ENCODE measurements at regions not wholly inside any gene's neighbourhood (a gene's known extent, or its start where the extent isn't known, plus 50 kb on each side); places are given as distances from the start of the nearest gene placed in this dataset.
A peak's percentile ranks its signal among the peaks of the same experiment; 100 is the strongest.

DNA sequence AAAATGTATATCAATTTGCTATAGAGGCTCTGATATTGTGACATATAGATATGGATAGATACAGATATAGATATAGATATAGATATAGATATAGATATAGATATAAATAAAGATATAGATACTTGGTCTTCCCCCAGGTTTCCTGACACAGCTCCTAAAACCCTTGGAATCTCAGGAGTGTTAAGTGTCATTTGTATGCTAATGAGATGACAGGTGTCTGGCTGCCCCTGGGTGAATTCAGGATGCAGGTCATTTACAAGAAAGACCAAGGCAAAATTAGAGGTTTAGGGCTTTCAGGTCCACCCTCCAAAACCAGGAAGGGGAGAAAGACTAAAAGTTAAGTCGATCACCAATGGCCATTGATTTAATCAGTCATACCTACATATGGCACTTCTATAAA, 1034.8 kb downstream of the PDHA2 start:
- Histone ChIP-seq H3K27ac (ENCODE audit: low read depth, low read length) (no peak overlapping the region), H3K79me2 (ENCODE audit: insufficient read depth, low read length) (no peaks in the 10 kb centered on the region), H3K4me1 (ENCODE audit: insufficient read depth, low read length) (no peaks in the 10 kb centered on the region), H4K20me1 (ENCODE audit: insufficient read depth, low read length) (no peaks in the 10 kb centered on the region), H3K9me3 (ENCODE audit: low read depth, low read length) (peaks cover 4% of the 10 kb centered on the region), H2AFZ (ENCODE audit: low read length) (no peak overlapping the region), H3K4me2 (ENCODE audit: insufficient read depth, low read length) (no peak overlapping the region), H3K36me3 (ENCODE audit: insufficient read depth, low read length) (no peaks in the 10 kb centered on the region), H3K27me3 (ENCODE audit: insufficient read depth, low read length) (no peaks in the 10 kb centered on the region), H3K4me3 (ENCODE audit: insufficient read depth, low read length) (no peak overlapping the region)
- TF ChIP-seq, protein P1, sequence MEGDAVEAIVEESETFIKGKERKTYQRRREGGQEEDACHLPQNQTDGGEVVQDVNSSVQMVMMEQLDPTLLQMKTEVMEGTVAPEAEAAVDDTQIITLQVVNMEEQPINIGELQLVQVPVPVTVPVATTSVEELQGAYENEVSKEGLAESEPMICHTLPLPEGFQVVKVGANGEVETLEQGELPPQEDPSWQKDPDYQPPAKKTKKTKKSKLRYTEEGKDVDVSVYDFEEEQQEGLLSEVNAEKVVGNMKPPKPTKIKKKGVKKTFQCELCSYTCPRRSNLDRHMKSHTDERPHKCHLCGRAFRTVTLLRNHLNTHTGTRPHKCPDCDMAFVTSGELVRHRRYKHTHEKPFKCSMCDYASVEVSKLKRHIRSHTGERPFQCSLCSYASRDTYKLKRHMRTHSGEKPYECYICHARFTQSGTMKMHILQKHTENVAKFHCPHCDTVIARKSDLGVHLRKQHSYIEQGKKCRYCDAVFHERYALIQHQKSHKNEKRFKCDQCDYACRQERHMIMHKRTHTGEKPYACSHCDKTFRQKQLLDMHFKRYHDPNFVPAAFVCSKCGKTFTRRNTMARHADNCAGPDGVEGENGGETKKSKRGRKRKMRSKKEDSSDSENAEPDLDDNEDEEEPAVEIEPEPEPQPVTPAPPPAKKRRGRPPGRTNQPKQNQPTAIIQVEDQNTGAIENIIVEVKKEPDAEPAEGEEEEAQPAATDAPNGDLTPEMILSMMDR (IDR thresholded peaks at IDR 0.05; ENCODE audit: extremely low read depth, low read depth, low read length): no peak
- DNase-seq (ENCODE audit: insufficient read length, low spot score, missing footprints): no peak

DNA sequence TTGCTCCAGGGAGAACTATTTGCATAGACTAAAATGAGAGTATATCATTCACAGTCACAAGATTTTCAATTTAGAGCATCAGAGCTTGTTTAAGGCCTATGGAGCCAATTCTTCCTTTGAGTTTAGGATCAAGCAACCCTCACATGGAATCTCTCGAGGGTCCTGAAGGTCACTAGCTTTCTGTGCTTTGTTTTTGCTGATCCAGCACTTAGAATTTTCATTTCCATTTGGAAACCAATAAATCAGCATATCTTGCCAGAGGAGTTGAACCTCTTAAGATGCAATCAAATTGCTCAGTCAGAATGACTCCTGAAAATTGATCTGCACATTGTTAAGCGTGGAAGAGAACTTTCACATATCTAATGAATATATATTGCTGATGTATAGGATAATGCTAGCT, 1039.6 kb downstream of the PDHA2 start:
- Histone ChIP-seq H3K79me2 (ENCODE audit: insufficient read depth, low read length) (no peaks in the 10 kb centered on the region), H3K36me3 (ENCODE audit: insufficient read depth, low read length) (no peaks in the 10 kb centered on the region), H3K4me2 (ENCODE audit: insufficient read depth, low read length) (no peak overlapping the region), H3K4me1 (ENCODE audit: insufficient read depth, low read length) (no peaks in the 10 kb centered on the region), H3K27me3 (ENCODE audit: insufficient read depth, low read length) (no peaks in the 10 kb centered on the region), H4K20me1 (ENCODE audit: insufficient read depth, low read length) (no peaks in the 10 kb centered on the region), H3K4me3 (ENCODE audit: insufficient read depth, low read length) (no peak overlapping the region), H3K27ac (ENCODE audit: low read depth, low read length) (no peak overlapping the region), H2AFZ (ENCODE audit: low read length) (no peak overlapping the region), H3K9me3 (ENCODE audit: low read depth, low read length) (peaks cover 4% of the 10 kb centered on the region)
- TF ChIP-seq, protein P1 (IDR thresholded peaks at IDR 0.05; ENCODE audit: extremely low read depth, low read depth, low read length): no peak
- no peak for DNase-seq (ENCODE audit: insufficient read length, low spot score, missing footprints)

DNA sequence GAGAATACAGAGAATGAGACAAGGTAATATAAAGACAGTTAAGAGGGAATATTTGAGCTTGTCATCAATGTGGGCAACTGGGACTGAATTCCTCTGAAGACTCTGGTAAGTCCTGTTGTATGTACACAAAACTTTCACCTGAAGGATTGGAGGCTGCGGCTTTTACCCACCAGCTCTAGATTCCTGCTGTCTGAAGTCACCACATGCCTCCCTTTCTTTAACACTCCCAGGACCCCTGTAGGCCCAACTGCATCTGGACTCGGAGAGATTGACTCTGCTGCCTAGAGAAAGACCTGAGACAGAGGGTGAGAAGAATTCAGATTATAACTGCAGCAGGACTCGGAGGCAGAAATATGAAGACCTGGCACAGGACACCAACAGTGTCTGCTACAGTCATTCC, 1048.0 kb downstream of the PDHA2 start:
- no peaks in the 10 kb centered on the region for H3K79me2 ChIP-seq (ENCODE audit: insufficient read depth, low read length)
- no peaks in the 10 kb centered on the region for H3K27me3 ChIP-seq (ENCODE audit: insufficient read depth, low read length)
- no peaks in the 10 kb centered on the region for H3K9me3 ChIP-seq (ENCODE audit: low read depth, low read length)
- no peaks in the 10 kb centered on the region for H3K4me1 ChIP-seq (ENCODE audit: insufficient read depth, low read length)
- TF ChIP-seq, protein P1 (IDR thresholded peaks at IDR 0.05; ENCODE audit: extremely low read depth, low read depth, low read length): no peak
- no peaks in the 10 kb centered on the region for H4K20me1 ChIP-seq (ENCODE audit: insufficient read depth, low read length)
- no peak overlapping the region for H3K27ac ChIP-seq (ENCODE audit: low read depth, low read length)
- no peaks in the 10 kb centered on the region for H3K36me3 ChIP-seq (ENCODE audit: insufficient read depth, low read length)
- H3K4me2 ChIP-seq (ENCODE audit: insufficient read depth, low read length): no peak overlapping the region
- DNase-seq (ENCODE audit: insufficient read length, low spot score, missing footprints): peak; percentile 8
- no peak overlapping the region for H2AFZ ChIP-seq (ENCODE audit: low read length)
- H3K4me3 ChIP-seq (ENCODE audit: insufficient read depth, low read length): no peak overlapping the region

DNA sequence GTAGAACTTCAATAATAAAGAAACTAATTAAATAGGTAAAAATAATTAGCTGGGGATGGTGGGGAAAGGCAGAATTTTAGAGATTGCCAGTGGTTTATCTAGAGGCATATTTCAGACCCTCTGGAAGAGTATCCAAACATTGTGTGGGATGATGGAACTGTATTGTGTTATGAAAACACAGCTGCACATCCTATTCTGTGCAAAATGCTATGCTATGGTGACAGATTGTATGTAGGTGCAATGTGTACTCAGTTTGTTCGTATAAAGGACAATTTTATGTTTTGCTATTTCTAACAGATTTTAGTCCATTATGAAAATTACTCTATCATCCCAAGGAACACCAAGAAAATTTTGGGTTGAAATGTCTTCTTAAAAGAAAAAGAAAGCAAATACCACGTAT, 1054.7 kb downstream of the PDHA2 start:
- H3K9me3 ChIP-seq (ENCODE audit: low read depth, low read length): no peaks in the 10 kb centered on the region
- TF ChIP-seq, protein P1 (IDR thresholded peaks at IDR 0.05; ENCODE audit: extremely low read depth, low read depth, low read length): no peak
- H3K4me2 ChIP-seq (ENCODE audit: insufficient read depth, low read length): no peak overlapping the region
- no peaks in the 10 kb centered on the region for H3K27me3 ChIP-seq (ENCODE audit: insufficient read depth, low read length)
- no peak overlapping the region for H2AFZ ChIP-seq (ENCODE audit: low read length)
- H4K20me1 ChIP-seq (ENCODE audit: insufficient read depth, low read length): no peaks in the 10 kb centered on the region
- no peaks in the 10 kb centered on the region for H3K36me3 ChIP-seq (ENCODE audit: insufficient read depth, low read length)
- no peaks in the 10 kb centered on the region for H3K4me1 ChIP-seq (ENCODE audit: insufficient read depth, low read length)
- no peak for DNase-seq (ENCODE audit: insufficient read length, low spot score, missing footprints)
- H3K79me2 ChIP-seq (ENCODE audit: insufficient read depth, low read length): no peaks in the 10 kb centered on the region
- H3K4me3 ChIP-seq (ENCODE audit: insufficient read depth, low read length): no peak overlapping the region
- no peak overlapping the region for H3K27ac ChIP-seq (ENCODE audit: low read depth, low read length)
